Immature natural killer cell (primary cell): ENCODE measurements at regions not wholly inside any gene's neighbourhood (a gene's known extent, or its start where the extent isn't known, plus 50 kb on each side); places are given as distances from the start of the nearest gene placed in this dataset.

ENCODE experiments used
- DNase-seq, 3 donors: peaks; one replicate each; pipeline ENCODE4 v3.0.0; 2022; ENCODE audit warnings: mixed read lengths in 1 of 3
- H3K27ac Mint-ChIP-seq, 6 donors: one replicate each; pipeline ENCODE4 v1.8.0; 2020; ENCODE audit warnings: mixed read lengths in 6 of 6, mild to moderate bottlenecking in 5 of 6, inconsistent platforms in 4 of 6, moderate library complexity in 3 of 6
- H3K27me3 Mint-ChIP-seq, 3 donors: one replicate each; pipeline ENCODE4 v1.8.0; 2020 to 2021; ENCODE audit warnings: low read depth in 3 of 3, mild to moderate bottlenecking in 3 of 3, mixed read lengths in 3 of 3, moderate library complexity in 3 of 3, inconsistent platforms in 1 of 3
- H3K36me3 Mint-ChIP-seq, 3 donors: one replicate each; pipeline ENCODE4 v1.8.0; 2020; ENCODE audit warnings: mixed read lengths in 3 of 3, inconsistent platforms in 2 of 3, mild to moderate bottlenecking in 2 of 3
- H3K4me1 Mint-ChIP-seq, 2 donors: one replicate each; pipeline ENCODE4 v1.8.0; 2020; ENCODE audit warnings: inconsistent platforms in 2 of 2, mild to moderate bottlenecking in 2 of 2, mixed read lengths in 2 of 2, moderate library complexity in 1 of 2
- H3K4me3 Mint-ChIP-seq, 5 donors: one replicate each; pipeline ENCODE4 v1.8.0; 2020; ENCODE audit warnings: mild to moderate bottlenecking in 5 of 5, mixed read lengths in 5 of 5, inconsistent platforms in 3 of 5, moderate library complexity in 3 of 5
- H3K9me3 Mint-ChIP-seq, 6 donors: one replicate each; pipeline ENCODE4 v1.8.0; 2020; ENCODE audit warnings: mild to moderate bottlenecking in 6 of 6, mixed read lengths in 6 of 6, inconsistent platforms in 4 of 6, moderate library complexity in 3 of 6

DNA sequence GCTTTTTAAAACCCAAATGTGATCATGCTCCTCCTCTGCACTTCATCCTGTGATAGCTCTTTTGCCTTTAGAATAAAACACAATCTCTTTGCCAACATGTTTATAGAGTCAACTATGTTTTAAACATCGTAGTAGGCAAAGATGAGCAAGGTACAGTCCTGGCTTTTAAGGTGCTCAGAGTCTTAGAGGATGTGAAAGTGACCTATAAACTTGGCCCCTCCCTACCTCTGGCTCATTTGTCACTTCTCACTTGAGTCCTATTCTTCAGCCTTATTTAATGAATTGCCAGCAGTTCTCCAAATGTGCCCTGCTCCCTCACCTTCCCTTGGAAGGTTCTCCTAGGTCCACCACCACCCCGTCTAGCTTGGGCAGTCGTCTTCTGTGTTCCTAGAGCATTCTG lies 617.0 kb upstream of the NR5A2 start:
- Mint-ChIP-seq H3K4me3 (no peak overlapping the region), H3K36me3 (no peaks in the 10 kb centered on the region), H3K9me3 (peaks cover 0 to 5% (median 0%) of the 10 kb centered on the region in 6 donors), H3K27ac (no peak overlapping the region), H3K4me1 (no peaks in the 10 kb centered on the region), H3K27me3 (peaks cover 0 to 8% (median 4%) of the 10 kb centered on the region in 3 donors)
- no peak for DNase-seq

DNA sequence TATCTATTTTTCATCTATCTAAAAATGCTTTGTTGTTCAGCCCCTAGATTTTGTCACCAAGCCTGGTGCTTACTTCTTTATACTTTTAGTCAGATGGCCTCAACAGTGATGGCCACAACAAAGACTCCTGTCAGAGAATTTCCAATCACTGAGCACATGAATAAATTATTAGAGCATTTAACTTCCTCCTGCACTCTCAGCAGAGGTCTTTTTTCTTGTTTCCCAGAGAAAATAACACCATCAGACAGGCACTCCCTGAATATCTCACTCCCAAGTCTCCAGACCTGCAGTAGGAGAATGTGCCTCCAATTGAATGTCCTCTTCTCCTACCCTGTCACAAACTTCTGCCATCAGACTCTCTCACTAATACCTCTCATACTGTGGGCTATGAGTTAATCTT lies 616.0 kb upstream of the NR5A2 start:
- no peaks in the 10 kb centered on the region for H3K4me1 Mint-ChIP-seq
- H3K36me3 Mint-ChIP-seq, result peaks cover 0 to 3% (median 0%) of the 10 kb centered on the region in 3 donors
- H3K27me3 Mint-ChIP-seq, result peaks cover 0 to 5% (median 4%) of the 10 kb centered on the region in 3 donors
- DNase-seq, result no peak
- H3K27ac Mint-ChIP-seq, result no peak overlapping the region
- peaks cover 3 to 15% (median 3%) of the 10 kb centered on the region in 6 donors for H3K9me3 Mint-ChIP-seq
- no peak overlapping the region for H3K4me3 Mint-ChIP-seq

DNA sequence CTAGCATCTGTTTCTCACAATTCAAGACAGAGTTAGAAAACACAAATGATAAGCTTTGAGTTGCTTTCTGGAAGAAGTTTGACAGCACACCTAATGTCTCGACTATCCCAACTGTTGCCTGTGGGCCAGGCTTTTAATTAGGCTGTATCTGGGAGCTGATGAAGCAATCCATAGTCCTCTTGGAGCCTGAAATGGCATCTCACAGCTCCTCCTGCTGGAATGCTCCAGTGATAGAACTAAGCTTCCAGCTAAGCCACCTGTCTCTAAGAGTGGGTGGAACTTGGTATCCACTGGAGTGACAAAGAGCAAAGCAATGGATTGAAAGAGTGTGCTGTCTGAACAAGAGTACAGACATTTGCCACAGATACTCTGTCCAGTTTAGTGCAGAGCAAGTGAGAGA lies 605.3 kb upstream of the NR5A2 start:
- Mint-ChIP-seq H3K36me3 (no peaks in the 10 kb centered on the region), H3K4me3 (no peak overlapping the region), H3K4me1 (no peaks in the 10 kb centered on the region), H3K27me3 (peaks cover 0 to 9% (median 5%) of the 10 kb centered on the region in 3 donors), H3K9me3 (peaks cover under 1 to 17% (median 7%) of the 10 kb centered on the region in 6 donors), H3K27ac (no peak overlapping the region)
- DNase-seq, result no peak

DNA sequence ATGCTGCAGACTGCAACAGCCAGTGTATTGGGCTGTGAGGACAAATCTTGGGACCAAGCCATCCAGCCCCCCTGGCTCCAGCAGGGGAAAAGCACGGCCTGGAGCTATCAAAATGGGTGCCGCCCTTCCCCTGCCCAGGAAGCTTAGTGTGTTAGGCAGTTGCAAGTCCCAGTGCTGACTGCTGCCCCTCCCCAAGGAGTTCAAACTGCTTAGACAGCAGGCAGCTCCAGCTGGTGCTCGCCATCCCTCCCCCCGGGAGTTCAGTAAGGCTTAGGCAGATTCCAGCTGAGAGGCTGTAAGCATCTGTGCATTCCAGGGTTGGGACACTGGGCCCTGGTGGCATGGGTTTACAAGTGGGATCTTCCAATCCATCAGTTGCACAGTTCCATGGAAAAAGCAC lies 579.6 kb upstream of the NR5A2 start:
- DNase-seq, result no peak
- Mint-ChIP-seq H3K36me3 (no peaks in the 10 kb centered on the region), H3K4me1 (no peaks in the 10 kb centered on the region), H3K27ac (no peak overlapping the region), H3K4me3 (no peak overlapping the region), H3K27me3 (peaks cover 3 to 11% (median 10%) of the 10 kb centered on the region in 3 donors), H3K9me3 (peaks cover 0 to 5% (median under 1%) of the 10 kb centered on the region in 6 donors)

DNA sequence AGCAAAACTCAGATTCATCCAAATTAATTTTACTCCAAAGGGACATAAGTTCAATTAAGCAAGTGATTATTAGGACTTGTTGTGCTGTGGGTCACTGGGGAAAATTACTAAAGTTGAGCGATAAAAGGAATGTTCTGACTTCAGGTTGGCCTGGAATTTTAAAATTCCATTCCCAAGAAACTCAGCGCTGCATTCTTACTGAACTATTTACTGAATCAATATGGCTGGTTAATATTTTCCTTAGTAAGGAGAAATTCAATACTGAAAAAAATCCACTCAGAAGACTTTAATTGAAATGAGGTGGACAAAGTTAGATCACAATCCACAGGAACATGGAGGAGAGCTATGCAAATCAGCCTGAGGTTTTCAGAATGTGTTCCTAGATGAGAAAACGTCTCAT lies 578.9 kb upstream of the NR5A2 start:
- Mint-ChIP-seq H3K36me3 (no peaks in the 10 kb centered on the region), H3K4me3 (no peak overlapping the region), H3K4me1 (no peaks in the 10 kb centered on the region), H3K27ac (no peak overlapping the region), H3K27me3 (peaks cover 3 to 11% (median 9%) of the 10 kb centered on the region in 3 donors), H3K9me3 (peaks cover 0 to 5% (median under 1%) of the 10 kb centered on the region in 6 donors)
- DNase-seq, result no peak

DNA sequence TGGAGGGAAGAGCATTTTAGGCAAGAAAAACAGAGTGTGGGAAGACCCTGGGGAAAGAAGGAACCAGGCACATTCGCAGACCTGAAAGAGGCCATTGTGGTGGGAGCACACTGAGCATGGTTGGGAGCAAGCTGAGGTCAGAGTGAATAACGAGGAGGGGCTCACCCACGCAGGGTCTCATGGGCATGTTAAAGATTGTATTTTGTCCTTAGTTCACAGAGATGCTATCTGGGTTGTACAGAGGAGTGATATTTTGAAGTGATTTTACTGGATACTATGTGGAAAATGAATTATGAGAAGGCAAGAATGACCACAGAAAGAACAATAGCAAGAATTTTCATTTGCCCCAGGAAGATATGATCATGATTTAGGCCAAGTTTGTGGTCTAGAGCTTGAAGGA lies 578.3 kb upstream of the NR5A2 start:
- no peak for DNase-seq
- H3K27me3 Mint-ChIP-seq, result peaks cover 3 to 11% (median 9%) of the 10 kb centered on the region in 3 donors
- peaks cover 0 to 5% (median under 1%) of the 10 kb centered on the region in 6 donors for H3K9me3 Mint-ChIP-seq
- no peak overlapping the region for H3K4me3 Mint-ChIP-seq
- H3K27ac Mint-ChIP-seq, result no peak overlapping the region
- no peaks in the 10 kb centered on the region for H3K36me3 Mint-ChIP-seq
- H3K4me1 Mint-ChIP-seq, result no peaks in the 10 kb centered on the region

DNA sequence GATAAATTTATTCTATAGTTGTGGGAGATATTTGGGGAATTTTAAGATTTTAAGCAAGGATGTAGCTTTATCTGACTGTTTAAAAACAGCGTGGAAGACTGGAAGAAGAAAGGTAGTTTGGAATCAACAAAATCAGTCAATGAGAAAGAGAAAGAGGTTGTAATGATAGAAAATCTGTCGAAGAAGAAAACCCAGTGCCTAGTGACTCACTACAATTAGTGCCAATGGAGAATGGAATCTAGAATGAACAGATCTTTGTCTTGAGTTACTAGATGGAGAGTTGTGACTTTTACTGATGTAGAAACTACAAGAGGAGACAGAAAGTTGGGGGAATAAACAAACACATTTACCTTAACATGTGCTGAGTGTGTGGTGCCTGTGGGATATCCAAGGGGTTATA lies 577.8 kb upstream of the NR5A2 start:
- no peaks in the 10 kb centered on the region for H3K36me3 Mint-ChIP-seq
- peaks cover 3 to 11% (median 5%) of the 10 kb centered on the region in 3 donors for H3K27me3 Mint-ChIP-seq
- no peak for DNase-seq
- no peaks in the 10 kb centered on the region for H3K4me1 Mint-ChIP-seq
- H3K4me3 Mint-ChIP-seq, result no peak overlapping the region
- H3K27ac Mint-ChIP-seq, result no peak overlapping the region
- peaks cover 0 to 5% (median under 1%) of the 10 kb centered on the region in 6 donors for H3K9me3 Mint-ChIP-seq

DNA sequence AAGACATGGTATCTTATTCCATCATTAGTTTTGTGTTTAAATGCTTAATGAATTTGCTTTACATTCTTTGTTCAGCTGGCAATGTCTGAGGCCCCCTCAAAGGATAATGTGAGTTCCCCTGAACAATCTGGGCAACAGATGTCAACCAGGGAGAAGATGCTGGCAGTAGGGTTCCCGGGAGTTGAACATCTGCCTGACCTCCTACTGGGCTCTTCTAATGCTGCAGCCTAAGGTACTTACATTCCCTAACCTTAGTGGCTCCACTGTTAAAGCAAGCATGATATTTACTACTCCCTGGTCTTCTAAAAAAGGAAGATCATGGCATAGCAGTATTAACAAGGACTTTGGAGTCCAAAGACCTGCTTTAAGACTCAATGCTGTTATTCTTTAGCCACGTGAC lies 574.9 kb upstream of the NR5A2 start:
- peaks cover 0 to 3% (median 1%) of the 10 kb centered on the region in 3 donors for H3K27me3 Mint-ChIP-seq
- no peaks in the 10 kb centered on the region for H3K9me3 Mint-ChIP-seq
- H3K27ac Mint-ChIP-seq, result no peak overlapping the region
- DNase-seq, result no peak
- no peaks in the 10 kb centered on the region for H3K4me1 Mint-ChIP-seq
- no peak overlapping the region for H3K4me3 Mint-ChIP-seq
- no peaks in the 10 kb centered on the region for H3K36me3 Mint-ChIP-seq

DNA sequence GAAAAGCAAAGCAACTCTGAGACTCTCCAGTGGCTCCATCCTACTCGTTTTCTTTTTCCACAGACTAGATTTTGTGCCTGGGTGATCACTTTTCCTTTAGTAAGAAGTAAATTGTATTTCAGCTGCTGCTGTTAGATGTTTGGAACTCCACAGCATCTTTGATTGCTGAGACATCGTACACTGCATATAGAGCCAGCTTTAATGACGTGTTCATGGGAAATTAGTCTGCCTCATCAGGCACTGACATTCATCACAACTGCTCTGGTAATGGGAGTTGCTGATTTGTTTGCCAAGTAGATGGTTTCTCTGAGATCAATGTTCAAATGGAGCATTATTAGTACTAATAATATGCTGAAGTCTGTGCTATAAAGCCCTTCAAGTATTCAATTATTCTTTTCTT lies 573.8 kb upstream of the NR5A2 start:
- no peak overlapping the region for H3K27ac Mint-ChIP-seq
- no peaks in the 10 kb centered on the region for H3K4me1 Mint-ChIP-seq
- H3K9me3 Mint-ChIP-seq, result no peaks in the 10 kb centered on the region
- peaks cover 0 to 3% (median 1%) of the 10 kb centered on the region in 3 donors for H3K27me3 Mint-ChIP-seq
- no peak for DNase-seq
- H3K4me3 Mint-ChIP-seq, result no peak overlapping the region
- H3K36me3 Mint-ChIP-seq, result no peaks in the 10 kb centered on the region

DNA sequence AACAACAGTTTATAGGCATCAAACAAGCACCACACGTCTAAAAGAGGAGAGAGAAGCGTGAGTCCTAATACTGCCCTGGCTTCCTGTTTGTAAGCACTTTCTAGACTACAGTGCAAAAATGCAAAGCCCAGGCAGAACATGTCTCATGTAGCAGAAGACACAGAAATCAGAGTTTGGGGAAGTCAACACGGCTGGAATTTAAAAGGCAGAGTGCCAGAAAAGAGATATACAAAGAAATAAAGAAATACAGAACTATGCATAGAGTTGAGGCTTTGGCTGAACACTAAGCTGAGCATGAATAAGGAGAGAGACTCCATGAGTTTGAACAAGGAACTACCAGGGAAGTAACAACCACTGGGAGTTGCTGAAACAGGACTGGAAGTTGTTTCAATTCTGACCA lies 566.6 kb upstream of the NR5A2 start:
- no peaks in the 10 kb centered on the region for H3K4me1 Mint-ChIP-seq
- H3K9me3 Mint-ChIP-seq, result peaks cover 0 to 6% (median 0%) of the 10 kb centered on the region in 6 donors
- H3K27me3 Mint-ChIP-seq, result peaks cover 0 to 2% (median 2%) of the 10 kb centered on the region in 3 donors
- H3K27ac Mint-ChIP-seq, result no peak overlapping the region
- no peak overlapping the region for H3K4me3 Mint-ChIP-seq
- DNase-seq, result no peak
- H3K36me3 Mint-ChIP-seq, result peaks cover 0 to 4% (median 0%) of the 10 kb centered on the region in 3 donors

DNA sequence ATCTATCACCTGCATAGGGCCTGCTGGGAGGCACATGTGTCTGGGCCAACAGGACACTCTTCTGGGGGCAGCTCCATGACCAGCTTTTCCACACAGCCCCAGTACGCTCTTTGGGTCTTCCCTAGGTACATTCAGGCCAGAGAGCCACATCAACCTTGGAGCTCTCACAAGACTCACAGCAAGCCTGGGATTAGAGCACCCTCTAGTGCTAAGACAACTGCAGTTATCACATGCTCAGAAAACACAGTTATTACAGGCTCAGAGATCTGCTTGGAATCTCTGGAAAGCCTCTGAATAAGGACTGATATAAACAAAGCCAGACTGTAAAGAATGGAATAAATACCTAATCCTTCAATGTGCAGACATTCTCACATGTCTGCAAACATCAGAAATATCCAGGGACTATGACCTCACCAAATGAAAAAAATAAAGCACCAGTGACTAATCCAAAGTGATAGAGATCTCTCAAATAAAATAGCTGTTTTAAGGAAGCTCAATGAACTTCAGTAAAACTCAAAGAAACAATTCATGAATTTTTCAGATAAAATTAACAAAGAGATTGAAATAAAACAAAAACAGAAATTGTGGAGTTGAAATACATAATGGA lies 563.9 kb upstream of the NR5A2 start:
- peaks cover 0 to 2% (median 2%) of the 10 kb centered on the region in 3 donors for H3K27me3 Mint-ChIP-seq
- peaks cover 0 to 6% (median 0%) of the 10 kb centered on the region in 6 donors for H3K9me3 Mint-ChIP-seq
- DNase-seq, result peak; percentile 2 to 8 (median 3)
- no peak overlapping the region for H3K4me3 Mint-ChIP-seq
- no peaks in the 10 kb centered on the region for H3K4me1 Mint-ChIP-seq
- H3K27ac Mint-ChIP-seq, result no peak overlapping the region
- peaks cover 0 to 4% (median 0%) of the 10 kb centered on the region in 3 donors for H3K36me3 Mint-ChIP-seq

DNA sequence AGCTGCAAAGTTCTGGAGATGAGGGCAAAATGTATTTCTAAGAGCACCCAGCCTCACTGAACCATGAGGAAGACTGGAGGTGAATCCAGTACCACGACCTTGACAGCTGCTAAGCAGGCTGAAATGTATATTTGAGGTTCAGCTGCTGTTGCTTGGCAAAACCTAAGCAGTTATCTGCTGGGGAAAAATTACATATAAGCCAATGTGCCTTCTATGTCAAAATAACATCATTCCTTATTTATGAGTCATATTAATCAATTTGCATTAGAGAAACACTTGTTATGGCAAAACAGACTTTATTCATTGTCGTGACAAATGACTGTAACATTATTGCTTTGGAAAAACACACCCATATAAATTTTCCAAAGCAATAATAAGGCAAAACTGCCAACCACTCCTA lies 560.5 kb upstream of the NR5A2 start:
- H3K4me3 Mint-ChIP-seq, result no peak overlapping the region
- peaks cover 0 to 6% (median 0%) of the 10 kb centered on the region in 6 donors for H3K9me3 Mint-ChIP-seq
- peaks cover 0 to 2% (median 2%) of the 10 kb centered on the region in 3 donors for H3K27me3 Mint-ChIP-seq
- no peaks in the 10 kb centered on the region for H3K4me1 Mint-ChIP-seq
- DNase-seq, result no peak
- no peak overlapping the region for H3K27ac Mint-ChIP-seq
- H3K36me3 Mint-ChIP-seq, result peaks cover 0 to 4% (median 0%) of the 10 kb centered on the region in 3 donors

DNA sequence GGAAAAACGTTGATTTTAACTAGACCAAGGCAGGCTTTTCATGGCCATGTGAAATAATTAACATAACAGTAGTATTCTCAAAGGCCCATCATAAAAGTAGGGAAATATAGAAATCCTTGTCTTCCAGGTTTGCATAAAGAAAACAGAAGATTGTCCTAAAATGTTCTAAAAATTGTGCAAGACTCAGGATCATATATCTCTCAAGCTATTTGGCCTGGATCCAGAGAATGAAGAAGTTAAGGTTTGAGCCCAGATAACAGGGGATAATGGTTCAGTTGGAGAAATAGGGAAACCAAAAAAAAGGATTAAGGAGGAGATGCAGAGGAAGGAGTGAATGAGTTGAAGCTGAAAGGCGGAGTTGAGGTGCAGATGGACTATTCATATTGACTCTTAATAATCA lies 555.5 kb upstream of the NR5A2 start:
- no peaks in the 10 kb centered on the region for H3K4me1 Mint-ChIP-seq
- no peak overlapping the region for H3K27ac Mint-ChIP-seq
- no peak for DNase-seq
- H3K4me3 Mint-ChIP-seq, result no peak overlapping the region
- peaks cover 0 to 3% (median 2%) of the 10 kb centered on the region in 3 donors for H3K27me3 Mint-ChIP-seq
- no peaks in the 10 kb centered on the region for H3K9me3 Mint-ChIP-seq
- H3K36me3 Mint-ChIP-seq, result no peaks in the 10 kb centered on the region

DNA sequence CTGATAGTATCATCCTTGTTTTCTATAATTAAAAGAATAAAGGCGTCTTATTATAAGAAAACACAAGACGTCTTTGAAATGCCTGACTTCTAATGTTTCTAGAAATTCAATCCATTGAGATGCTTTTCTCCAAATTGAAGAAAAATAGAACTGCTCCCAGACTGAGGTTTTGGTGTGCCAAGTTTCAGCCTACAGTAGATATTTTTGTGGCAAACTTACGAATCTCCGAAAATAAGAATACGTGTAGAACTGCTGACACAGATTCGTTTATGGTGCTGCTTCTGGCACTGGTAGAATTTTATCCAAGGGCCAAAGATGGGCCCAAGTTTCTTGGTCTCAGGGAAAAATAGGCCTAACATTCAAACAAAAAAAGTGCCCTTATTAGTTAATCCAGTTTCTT lies 554.5 kb upstream of the NR5A2 start:
- no peak overlapping the region for H3K4me3 Mint-ChIP-seq
- H3K36me3 Mint-ChIP-seq, result no peaks in the 10 kb centered on the region
- no peaks in the 10 kb centered on the region for H3K4me1 Mint-ChIP-seq
- H3K27me3 Mint-ChIP-seq, result peaks cover 0 to 3% (median 2%) of the 10 kb centered on the region in 3 donors
- no peaks in the 10 kb centered on the region for H3K9me3 Mint-ChIP-seq
- H3K27ac Mint-ChIP-seq, result no peak overlapping the region
- DNase-seq, result no peak

DNA sequence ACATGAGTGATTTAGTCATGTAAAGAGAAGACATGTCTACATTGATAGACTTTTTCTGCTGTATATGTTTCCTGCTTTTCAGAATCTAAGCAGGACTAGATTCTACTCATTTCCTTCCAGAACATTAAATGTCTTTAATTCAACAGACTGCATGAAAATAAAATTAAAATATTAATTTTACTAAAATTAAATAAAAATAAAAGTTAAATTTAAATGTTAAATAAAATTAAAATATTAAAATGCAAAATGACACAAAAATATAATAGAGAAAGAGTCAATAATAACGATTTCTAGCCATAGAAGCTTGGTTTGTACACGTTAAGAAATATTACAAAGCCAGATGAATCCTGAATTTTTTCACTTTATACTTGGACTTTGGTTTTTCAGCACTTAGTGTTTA lies 552.8 kb upstream of the NR5A2 start:
- no peak for DNase-seq
- no peaks in the 10 kb centered on the region for H3K9me3 Mint-ChIP-seq
- H3K4me1 Mint-ChIP-seq, result no peaks in the 10 kb centered on the region
- no peaks in the 10 kb centered on the region for H3K36me3 Mint-ChIP-seq
- H3K27ac Mint-ChIP-seq, result no peak overlapping the region
- H3K27me3 Mint-ChIP-seq, result peaks cover 0 to 3% (median 2%) of the 10 kb centered on the region in 3 donors
- no peak overlapping the region for H3K4me3 Mint-ChIP-seq
